ENCODE measurements at regions not wholly inside any gene's neighbourhood (a gene's known extent, or its start where the extent isn't known, plus 50 kb on each side); places are given as distances from the start of the nearest gene placed in this dataset.
"Not testable (repeated sequence)": the region's sequence is repeated elsewhere in the genome, so short reads cannot be mapped to it uniquely, and the experiment has no call there.

DNA sequence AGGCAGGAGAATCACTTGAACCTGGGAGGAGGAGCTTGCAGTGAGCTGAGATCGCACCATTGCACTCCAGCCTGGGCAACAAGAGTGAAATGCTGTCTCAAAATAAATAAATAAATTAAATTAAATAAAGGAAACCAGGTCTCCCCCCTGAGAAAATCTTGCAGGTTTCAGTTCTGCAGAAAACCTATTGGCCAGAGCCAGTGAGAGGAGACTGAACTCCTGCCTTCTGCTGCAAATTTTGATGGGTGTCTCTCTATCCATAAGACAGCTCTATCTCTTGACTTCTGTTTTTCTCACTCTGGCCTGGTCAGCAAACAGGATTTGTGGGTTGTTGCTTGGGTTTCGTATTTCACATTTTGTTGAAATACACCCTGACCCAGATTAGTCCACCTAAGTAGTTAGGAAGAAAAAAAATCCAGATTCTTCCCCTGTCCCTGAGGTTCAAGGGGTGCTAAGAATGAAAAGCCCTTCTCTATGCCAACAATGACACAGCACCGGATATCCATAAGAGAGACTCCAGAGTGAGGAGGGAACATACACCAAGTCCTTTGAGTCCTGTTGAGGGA, 86.7 kb upstream of the MAP4K4 start:
- no peak for DNase-seq (ENCODE audit: low read depth)

DNA sequence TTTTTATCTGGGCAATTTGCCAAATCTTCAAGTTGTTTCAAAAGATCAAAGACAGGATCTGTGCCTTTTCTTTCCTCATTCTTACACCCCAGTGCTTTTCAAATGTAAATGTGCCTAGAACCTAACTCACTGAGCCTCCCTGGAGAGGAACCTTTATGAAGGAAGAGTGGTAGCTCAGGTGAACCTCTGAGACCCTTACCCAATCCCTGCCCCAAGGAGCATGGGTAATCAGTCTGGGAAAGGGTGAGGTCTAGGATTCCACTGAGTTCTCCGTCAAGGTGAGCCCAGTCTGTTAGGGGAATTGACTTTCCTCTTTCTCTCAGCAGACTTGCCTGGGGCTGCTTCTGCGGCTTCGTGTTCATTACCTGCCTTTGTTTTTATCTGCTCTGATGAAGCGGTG, 88.1 kb upstream of the MAP4K4 start:
- DNase-seq (ENCODE audit: low read depth) = no peak

DNA sequence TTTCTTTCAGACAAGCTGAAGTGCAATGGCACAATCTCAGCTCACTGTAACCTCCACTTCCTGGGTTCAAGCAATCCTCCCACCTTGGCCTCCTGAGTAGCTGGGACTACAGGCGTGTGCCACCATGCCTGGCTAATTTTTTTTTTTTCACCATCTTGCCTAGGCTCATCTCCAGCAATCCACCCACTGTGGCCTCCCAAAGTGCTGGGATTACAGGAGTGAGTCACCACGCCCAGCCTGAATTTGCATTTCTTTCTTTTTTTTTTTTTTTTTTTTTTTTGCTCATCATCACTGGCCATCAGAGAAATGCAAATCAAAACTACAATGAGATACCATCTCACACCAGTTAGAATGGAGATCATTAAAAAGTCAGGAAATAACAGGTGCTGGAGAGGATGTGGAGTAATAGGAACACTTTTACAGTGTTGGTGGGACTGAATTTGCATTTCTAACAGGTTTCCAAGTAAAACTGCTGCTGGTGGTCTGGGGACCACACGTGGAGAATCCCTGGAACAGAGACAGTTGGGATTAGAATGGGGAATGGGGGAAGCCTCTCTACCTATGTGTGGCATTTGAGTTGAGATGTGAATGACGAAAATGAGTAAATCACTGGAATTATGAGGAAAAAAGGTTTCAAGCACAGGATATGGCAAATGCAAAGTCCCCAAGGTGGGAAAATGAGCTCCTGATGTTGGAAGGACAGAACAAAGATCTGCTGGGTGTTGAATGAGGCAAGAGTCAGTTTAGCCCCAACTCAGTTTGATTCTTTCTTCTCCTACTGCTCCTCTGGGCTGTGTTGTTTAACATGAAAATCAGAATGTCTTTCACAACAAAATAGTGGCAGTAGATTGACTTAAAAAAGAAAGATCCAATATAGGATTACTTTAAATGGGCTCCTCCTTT, 88.8 kb upstream of the MAP4K4 start:
- no peak for DNase-seq (ENCODE audit: low read depth)

DNA sequence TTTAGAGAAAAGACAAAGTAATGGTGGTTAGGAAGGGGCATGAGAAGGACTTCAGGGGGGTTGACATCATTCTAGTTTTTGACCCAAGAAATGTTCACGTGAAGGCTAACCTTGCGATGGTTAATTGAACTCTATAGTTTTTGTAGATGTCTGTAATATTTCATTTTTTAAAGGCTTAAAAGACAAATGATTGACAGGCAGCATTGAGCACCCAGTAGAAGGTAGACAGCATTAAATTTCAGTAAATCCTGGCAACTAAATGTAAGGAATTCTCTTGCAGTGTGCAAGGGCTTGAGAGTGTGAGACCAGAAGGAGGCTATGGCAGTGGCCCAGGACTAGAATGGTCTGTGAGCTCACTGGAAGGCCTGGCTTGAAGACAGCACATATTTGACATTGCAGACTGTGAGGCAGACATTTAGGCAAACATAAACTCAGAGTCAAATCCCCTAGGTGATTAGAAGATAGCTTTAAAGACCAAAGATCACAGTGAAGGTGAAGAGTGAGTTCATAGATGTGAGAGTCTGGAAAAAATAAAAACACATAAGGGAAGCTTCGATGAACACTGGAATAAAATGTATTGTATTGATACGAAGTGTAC, 100.1 kb upstream of the MAP4K4 start:
- DNase-seq (ENCODE audit: low read depth) = no peak

DNA sequence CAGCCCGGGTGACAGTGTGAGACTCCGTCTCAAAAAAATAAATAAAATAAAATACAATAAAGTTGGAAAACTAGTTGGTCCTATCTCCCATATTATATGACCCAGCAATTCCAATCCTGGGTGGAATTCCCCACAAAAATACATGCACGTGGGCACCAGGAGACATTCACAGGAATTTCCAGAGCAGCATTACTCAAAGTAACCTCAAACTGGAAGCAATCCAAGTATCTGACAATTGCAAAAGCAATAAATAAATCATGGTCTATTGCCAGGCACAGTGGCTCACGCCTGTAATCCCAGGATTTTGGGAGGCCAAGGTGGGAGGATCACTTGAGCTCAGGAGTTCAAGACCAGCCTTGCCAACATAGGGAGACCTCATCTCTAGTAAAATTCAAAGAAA, 101.2 kb upstream of the MAP4K4 start:
- no peak for DNase-seq (ENCODE audit: low read depth)

DNA sequence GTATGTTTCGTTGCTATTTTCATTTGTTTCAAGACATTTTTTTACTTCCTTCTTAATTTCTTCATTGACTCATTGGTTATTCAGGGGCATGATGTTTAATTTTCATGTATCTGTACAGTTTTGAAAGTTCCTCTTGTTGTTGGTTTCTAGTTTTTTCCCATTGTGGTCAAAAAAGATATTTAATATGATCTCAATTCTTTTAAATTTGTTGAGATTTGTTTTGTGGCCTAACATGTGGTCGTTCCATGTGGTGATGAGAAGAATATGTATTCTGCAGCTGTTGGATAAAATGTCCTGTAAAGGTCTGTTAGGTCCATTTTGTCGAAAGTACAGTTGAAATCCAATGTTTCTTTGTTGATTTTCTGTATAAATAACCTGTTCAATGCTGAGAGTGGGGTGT, 110.3 kb upstream of the MAP4K4 start:
- no peak for DNase-seq (ENCODE audit: low read depth)

DNA sequence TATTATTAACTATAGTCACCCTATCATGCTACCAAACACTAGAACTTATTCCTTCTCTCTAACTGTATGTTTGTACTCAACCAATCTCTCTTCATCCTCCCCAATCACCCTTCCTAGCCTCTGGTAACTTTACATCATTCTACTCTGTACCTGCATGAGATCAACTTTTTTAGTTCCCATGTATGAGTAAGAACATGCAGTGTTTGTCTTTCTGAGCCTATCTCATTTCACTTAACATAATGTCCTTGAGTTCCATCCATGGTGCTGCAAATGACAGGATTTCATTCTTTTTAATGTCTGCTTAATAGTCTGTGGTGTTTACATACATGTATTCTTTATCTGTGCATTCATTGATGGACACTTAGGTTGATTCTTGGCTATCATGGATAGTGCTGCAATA, 108.9 kb upstream of the RFX8 start:
- no peak for DNase-seq (ENCODE audit: low read depth)

DNA sequence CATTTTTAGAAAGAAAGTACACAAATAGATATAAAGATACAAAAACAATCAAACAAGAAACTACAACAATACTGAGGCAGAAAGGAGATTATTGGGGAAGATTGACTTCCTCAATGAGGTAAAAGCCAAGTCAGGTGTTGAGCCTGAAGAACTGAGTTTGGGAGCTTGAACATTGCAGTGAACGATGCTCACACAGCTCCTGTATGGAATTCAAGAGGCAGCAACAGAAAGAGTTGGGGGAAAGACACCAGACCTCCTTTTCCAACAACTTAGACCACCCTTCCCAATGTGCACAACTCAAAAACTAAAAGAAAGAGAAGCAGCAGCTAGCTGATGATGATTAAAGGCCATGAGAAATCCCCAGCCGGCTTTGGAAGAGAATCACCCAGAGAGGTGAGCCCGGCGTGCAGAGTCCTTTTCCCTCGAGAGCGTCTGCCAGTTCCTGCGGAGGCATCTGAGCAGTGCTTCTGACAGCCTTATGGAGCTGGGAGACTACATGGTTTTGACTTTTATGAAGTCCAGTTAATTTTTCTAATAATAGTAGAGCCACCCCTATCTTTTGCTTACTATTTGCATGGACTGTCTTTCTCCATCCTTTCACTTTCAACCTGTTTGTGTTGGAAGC, 106.9 kb upstream of the RFX8 start:
- no peak for DNase-seq (ENCODE audit: low read depth)

DNA sequence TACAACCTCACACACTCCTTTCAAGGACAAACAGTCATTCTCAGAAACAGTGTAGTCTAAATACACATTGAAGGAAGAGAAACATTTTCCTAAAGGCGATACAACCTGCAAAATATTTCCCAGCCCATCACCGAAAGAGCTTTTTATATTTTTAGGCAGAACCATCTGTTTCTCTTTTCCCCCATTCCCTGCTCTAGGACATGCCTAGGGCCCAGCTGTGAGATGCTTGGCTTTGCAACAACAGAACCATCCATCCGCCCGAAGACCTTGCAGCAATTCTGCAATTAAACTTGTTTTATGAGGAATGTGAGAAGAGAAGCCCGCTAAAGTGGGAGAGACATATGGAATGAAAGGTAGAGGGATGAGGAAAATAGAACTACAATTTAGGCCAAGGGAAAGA, 105.6 kb upstream of the RFX8 start:
- DNase-seq (ENCODE audit: low read depth) = no peak

DNA sequence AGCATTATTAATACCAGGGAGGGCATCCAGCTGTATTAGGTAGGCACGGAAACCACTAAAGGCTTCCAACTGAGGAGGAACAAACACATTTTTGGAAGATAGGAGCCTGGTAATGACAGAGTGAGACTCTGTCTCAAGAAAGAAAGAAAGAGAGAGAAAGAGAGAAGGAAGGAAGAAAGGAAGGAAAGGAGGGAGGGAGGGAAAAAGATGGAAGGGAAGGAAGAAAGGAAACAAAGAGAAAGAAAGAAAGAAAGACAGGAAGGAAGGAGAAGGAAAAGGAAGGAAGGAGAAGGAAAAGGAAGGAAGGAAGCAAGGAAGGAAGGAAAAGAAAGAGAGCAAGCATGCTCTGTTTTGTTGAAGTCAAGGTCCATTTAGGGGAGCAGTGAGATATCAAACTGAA, 103.8 kb upstream of the RFX8 start:
- no peak for DNase-seq (ENCODE audit: low read depth)

DNA sequence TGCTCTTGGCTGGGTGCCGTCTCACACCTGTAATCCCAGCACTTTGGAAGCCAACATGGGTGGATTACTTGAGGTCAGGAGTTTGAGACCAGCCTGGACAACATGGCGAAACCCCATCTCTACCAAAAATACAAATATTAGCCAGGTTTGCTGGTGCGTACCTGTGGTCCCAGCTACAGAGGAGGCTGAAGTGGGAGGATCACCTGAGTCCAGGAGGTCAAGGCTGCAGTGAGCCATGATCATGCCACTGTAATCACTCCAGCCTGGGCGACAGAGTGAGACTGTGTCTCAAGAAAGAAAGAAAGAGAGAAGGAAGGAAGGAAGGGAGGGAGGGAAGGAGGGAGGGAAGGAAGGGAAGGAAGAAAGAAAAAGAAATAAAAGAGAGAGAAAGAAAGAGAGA, 103.2 kb upstream of the RFX8 start:
- not testable (repeated sequence) for DNase-seq (ENCODE audit: low read depth)

DNA sequence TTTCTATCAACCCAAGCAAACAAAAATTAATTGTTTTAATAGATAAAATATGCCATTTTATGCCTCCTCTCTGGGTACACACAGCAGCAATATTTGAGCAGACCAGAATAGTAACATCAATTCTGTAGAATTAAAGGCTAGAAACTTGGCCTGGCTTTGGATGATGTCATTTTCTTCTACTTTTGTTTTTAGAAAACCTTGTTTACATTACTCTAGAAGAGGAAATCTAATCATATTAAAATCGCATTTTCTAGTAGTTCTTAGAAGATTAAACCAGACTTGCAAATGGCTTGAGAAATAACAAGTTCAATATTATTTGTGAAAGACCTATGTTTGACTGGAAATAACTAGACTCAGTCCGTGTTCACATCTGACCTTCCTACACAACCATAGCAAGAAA, 102.3 kb upstream of the RFX8 start:
- DNase-seq (ENCODE audit: low read depth) = no peak

DNA sequence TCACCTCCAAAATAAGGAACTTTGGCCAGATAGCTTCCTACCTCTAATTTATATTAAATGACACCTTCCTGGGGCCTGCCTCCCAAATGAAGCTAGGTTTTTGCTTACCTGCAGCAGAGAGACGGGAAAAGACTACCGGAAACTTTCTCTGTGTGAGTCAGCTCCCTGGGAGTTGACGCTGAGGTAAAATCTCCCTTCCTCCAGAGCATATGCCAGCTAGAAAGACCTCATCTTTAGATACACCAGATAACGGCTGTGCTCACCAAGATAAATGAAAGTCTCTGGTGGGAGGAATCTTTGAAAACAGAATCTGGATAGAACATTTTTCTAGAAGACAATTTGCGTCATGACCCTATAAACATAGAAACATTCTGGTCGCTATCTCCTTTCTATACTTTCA, 99.7 kb upstream of the RFX8 start:
- no peak for DNase-seq (ENCODE audit: low read depth)

DNA sequence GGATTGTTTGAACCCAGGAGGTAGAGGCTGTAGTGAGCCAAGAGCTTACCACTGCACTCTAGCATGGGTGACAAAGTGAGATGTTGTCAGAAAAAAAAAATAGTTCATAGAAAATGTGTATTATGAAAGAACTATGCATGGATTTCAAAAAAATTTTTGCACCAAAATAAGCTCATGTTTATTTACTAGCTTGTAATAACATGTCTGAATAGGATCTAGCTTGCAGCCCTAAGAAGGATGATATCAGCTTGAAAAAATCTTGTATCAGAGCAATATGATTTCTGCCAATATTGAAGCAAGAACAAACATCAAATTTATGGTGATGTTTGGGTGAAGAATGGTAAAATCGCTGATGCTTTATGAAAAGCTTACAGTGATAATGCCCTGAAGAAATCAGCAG, 97.0 kb upstream of the RFX8 start:
- DNase-seq (ENCODE audit: low read depth) = no peak

DNA sequence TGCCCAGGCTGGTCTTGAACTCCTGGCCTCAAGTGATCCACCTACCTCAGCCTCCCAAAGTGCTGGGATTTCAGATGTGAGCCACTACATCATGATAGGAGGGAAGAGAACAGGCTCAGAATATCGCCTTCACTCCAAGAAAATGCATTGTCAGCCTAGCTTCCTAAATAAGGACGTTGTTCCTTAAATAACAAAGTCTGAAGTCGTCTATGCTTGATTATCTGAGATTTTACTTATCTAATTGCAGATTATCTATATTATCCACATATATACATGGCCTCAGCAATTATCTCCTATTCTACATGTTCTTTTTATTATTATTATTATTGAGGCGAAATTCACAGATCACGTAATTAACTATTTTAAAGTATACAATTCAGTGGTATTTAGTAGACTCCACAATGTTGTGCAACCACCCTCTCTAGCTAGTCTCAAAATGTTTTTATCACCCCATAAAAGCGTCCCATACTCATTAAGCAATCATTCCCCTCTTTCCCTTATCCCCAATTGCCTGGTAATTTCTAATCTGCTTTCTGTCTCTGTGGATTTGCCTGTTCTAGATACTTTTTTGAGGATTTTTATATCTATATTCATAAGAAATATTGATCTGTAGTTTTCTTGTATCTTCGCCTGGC, 95.1 kb upstream of the RFX8 start:
- DNase-seq (ENCODE audit: low read depth) = no peak

DNA sequence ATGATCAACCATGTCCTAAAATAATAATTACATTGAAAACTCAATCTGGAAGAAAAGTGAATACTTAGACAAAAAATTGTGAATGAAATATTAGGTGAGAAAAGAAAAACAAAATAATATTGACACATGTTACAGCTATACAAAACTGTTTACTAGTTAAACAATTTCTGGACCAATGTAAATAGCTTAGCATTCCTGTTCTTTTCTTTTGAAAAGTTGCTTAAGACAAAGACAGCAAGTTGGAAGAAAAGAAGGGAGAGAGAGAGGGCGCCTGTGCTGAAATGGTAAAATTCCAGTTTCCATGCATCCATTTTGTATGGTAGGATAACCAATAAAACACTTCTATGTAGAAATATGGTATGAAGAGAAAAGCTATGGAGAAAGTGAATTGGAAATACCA, 94.1 kb upstream of the RFX8 start:
- DNase-seq (ENCODE audit: low read depth) = no peak

DNA sequence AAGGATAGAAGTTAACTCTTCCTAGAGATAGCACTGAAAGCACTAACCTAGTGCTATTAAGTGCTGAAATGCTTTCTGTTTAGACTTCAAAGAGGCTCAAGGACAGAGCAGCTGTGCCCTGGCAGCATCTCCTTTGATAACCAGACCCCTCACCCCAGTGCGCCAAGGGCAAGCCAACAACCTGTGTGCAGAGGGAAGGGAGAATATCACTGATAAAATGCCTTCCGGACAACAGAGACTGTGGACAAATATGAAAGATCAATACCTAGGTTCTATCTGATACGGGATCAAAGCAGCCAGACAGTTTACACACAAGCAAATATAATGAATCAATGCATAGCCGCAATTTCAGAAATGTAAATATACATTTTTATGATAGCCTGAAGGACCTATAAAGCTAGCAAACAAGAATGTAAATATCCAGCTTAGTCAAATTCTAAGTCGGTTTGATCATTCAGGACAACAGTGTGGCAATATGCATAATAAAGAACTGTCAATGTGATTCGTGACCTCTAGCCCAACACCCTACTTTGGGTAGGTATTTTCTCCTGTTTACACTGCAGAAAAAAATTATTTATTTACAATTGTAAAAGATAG, 91.8 kb upstream of the RFX8 start:
- no peak for DNase-seq (ENCODE audit: low read depth)

DNA sequence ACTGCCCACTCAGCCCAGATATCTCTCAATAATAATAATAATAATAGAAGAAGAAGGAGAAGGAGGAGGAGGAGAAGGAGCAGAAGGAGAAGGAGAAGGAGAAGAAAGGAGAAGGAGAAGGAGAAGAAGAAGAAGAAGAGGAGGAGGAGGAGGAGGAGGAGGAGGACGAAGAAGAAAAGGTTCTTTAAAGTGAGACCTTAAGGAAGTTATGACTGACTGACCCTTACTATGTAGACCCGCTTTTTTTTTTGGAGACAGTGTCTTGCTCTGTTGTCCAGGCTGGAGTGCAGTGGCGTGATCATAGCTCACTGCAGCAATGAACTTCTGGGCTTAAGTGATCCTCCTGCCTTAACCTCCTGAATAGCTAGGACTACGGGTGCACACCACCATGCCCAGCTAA, 88.9 kb upstream of the RFX8 start:
- DNase-seq (ENCODE audit: low read depth) = no peak

DNA sequence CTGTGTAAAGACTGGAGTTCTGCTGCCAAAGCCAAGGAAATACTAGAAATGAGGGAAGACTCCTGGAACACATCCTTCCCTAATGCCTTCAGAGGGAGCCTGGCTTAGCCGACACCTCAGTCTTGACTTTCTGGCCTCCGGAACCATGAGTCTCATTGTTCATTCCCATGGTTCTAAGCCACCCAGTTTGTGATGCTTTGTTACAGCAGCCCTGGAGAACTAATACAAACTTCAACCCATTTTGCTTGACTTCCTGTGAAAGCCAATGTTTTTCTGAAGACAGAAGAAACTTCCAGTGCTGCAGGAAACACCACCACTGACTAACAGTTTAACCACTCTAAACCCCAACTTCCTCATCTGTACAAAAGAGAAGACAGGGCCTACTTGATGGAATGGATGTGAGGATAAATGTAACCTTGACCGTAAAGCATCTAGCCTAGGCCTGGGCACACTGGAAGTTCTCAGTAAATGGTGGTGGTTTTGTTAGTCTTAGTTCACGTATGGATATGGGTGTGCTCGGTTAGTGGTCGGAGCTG, 85.9 kb upstream of the RFX8 start:
- no peak for DNase-seq (ENCODE audit: low read depth)

DNA sequence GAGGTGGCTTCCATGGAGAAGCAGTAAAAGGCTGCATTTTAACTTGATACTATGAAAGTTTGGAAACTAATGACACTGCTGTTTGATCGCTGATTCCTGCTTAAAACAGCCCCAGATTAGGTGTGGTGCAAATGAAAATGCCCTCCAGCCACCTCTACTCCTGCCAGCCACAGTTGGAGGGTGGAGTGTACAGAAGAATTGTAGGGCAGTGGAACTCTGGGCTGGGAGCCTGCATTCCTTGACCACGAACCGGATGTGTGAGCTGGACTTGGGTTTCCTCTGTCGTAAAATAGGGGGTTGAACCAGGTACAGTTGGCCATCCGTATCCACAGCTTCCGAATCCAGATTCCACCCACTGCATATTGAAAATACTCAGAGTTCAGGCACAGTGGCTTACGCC, 84.6 kb upstream of the RFX8 start:
- DNase-seq (ENCODE audit: low read depth) = no peak

DNA sequence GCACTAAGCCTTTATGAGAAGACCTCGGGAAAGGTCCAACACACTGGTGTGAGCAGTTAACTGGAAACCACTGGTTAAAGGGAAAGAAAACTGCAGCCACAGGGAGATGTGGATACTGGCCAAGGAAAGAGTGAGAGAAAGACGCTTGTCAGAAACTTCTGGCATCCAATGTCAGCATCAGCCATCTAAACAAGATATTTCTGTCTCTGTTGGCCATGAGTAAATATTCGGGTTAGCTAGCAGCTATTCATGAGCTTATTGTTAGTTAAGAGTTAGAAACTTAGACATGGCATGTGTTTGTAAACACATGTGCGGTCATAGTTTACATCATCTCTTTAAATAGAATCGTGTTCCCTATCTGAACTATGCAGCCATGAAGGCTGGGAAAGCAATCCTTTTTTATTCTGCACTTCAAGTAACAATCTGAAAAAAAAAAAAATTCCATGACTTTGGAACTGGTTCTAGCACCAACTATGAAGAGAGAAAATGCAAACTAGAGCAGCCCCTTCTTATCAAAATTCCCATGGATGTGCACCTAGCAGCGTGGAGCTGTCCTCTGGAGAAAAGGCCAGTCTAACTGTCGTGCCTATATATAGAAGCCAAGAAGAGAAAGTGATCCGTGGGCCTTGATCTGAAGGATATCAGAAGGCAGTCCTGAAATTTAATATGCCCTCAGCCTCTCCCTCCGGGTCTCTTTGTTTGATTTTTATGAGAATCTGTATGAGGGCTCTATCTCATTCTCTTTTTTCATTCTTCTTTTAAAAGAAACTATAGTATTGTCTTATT, 84.0 kb upstream of the RFX8 start:
- peak; percentile 53 for DNase-seq (ENCODE audit: low read depth)
